HCT116 (cell line): ENCODE measurements at regions not wholly inside any gene's neighbourhood (a gene's known extent, or its start where the extent isn't known, plus 50 kb on each side); places are given as distances from the start of the nearest gene placed in this dataset.

Source experiments
- CBX3 ChIP-seq: IDR thresholded peaks from 2 replicates; pipeline ENCODE4 v1.6.1; 2012; ENCODE audit warnings: low read depth
- CEBPB ChIP-seq: IDR thresholded peaks from 2 replicates; pipeline ENCODE4 v1.6.1; 2012; ENCODE audit warnings: low read depth
- CTCF ChIP-seq, 3 experiments: fragments of 200-600 bp in 1 of 3; sonication (generic) in 1 of 3; IDR thresholded peaks in 2 of 3; conservative IDR thresholded peaks in 1 of 3; 2 replicates each; pipeline ENCODE4 v1.5.1; 2012 to 2017; ENCODE audit warnings: low read depth in 2 of 3, low read length in 2 of 3, antibody characterized with exemption in 1 of 3, borderline replicate concordance in 1 of 3, control low read depth in 1 of 3, mild to moderate bottlenecking in 1 of 3, mixed read lengths in 1 of 3, mixed run types in 1 of 3, moderate library complexity in 1 of 3; ENCODE audit not compliant: insufficient read depth in 1 of 3
- EZH2 ChIP-seq: fragments of 200-600 bp; sonication (generic); IDR thresholded peaks from 2 replicates; pipeline ENCODE4 v1.6.1; 2017; ENCODE audit warnings: antibody characterized with exemption, mixed run types
- JUND ChIP-seq: IDR thresholded peaks from 2 replicates; pipeline ENCODE4 v1.6.1; 2012
- POLR2A ChIP-seq: IDR thresholded peaks from 2 replicates; pipeline ENCODE4 v1.7.0; 2011; ENCODE audit warnings: borderline replicate concordance; ENCODE audit not compliant: insufficient read depth, insufficient read length; ENCODE audit errors: extremely low read depth
- POLR2AphosphoS5 ChIP-seq: IDR thresholded peaks from 2 replicates; pipeline ENCODE4 v1.6.1; 2011; ENCODE audit warnings: mild to moderate bottlenecking, low read depth, low read length, moderate library complexity
- RAD21 ChIP-seq: IDR thresholded peaks from 2 replicates; pipeline ENCODE4 v1.6.1; 2012; ENCODE audit warnings: low read depth, mild to moderate bottlenecking
- REST ChIP-seq: IDR thresholded peaks from 2 replicates; pipeline ENCODE4 v1.6.1; 2012; ENCODE audit warnings: low read depth
- SIN3A ChIP-seq: IDR thresholded peaks from 2 replicates; pipeline ENCODE4 v1.6.1; 2012; ENCODE audit warnings: low read depth

GRCh38 chr1:229990326-229990725 lies 76.7 kb upstream of the GALNT2 start:
- TF ChIP-seq CEBPB (no peak), CTCF (IDR thresholded peaks at IDR 0.05 in 2 of 3, conservative IDR thresholded peaks at IDR 0.05 in 1 of 3; ENCODE audit: borderline replicate concordance in 1 of 3, insufficient read depth in 1 of 3, low read depth in 2 of 3, low read length in 2 of 3) (no peak), POLR2A (no peak), POLR2AphosphoS5 (no peak), EZH2 (no peak), RAD21 (no peak), SIN3A (no peak), CBX3 (no peak), JUND (no peak), REST (no peak)
